LNCaP clone FGC (cell line): ENCODE measurements at regions not wholly inside any gene's neighbourhood (a gene's known extent, or its start where the extent isn't known, plus 50 kb on each side); places are given as distances from the start of the nearest gene placed in this dataset.

ENCODE experiments used
- DNase-seq: peaks from one replicate; pipeline ENCODE4 v3.0.0-alpha.2; 2011; ENCODE audit warnings: low read depth
- H3K4me3 ChIP-seq: 2 replicates; pipeline ENCODE4 v1.5.1; 2011; ENCODE audit warnings: mild to moderate bottlenecking, low read depth, low read length, control low read depth
- CTCF ChIP-seq: IDR thresholded peaks from 2 replicates; pipeline ENCODE4 v1.5.1; 2012; ENCODE audit warnings: mild to moderate bottlenecking; ENCODE audit not compliant: control insufficient read depth, insufficient read depth; ENCODE audit errors: extremely low read depth

- no peak overlapping the region for H3K4me3 ChIP-seq
- no peak for TF ChIP-seq CTCF
- DNase-seq, result no peak
Measured at GRCh38 chr15:39345176-39345575, 235.7 kb upstream of the THBS1 start.

GRCh38 chr15:39347453-39347852 lies 233.4 kb upstream of the THBS1 start:
- no peak overlapping the region for H3K4me3 ChIP-seq
- no peak for TF ChIP-seq CTCF
- DNase-seq, result no peak

GRCh38 chr15:39350785-39351184 lies 230.1 kb upstream of the THBS1 start:
- no peak for TF ChIP-seq CTCF
- DNase-seq, result no peak

GRCh38 chr15:39354189-39354588 lies 226.7 kb upstream of the THBS1 start:
- DNase-seq, result no peak
- no peak for TF ChIP-seq CTCF
- no peak overlapping the region for H3K4me3 ChIP-seq

More at GRCh38 chr15:39350785-39351184, 230.1 kb upstream of the THBS1 start:
- no peak overlapping the region for H3K4me3 ChIP-seq

GRCh38 chr15:39357480-39358268 lies 223.2 kb upstream of the THBS1 start:
- H3K4me3 ChIP-seq, result no peak overlapping the region
- TF ChIP-seq CTCF, result no peak
- no peak for DNase-seq

GRCh38 chr15:39358441-39359041 lies 222.3 kb upstream of the THBS1 start:
- TF ChIP-seq CTCF, result no peak
- peak; percentile 26 for DNase-seq
- no peak overlapping the region for H3K4me3 ChIP-seq
